K562 (cell line): ENCODE measurements at regions not wholly inside any gene's neighbourhood (a gene's known extent, or its start where the extent isn't known, plus 50 kb on each side); places are given as distances from the start of the nearest gene placed in this dataset.

Experiments
- EP300 ChIP-seq: IDR thresholded peaks from 2 replicates; pipeline ENCODE4 v1.6.1; 2012; ENCODE audit warnings: low read length, improper control_type of control experiment
- POLR2A ChIP-seq: fragments of 450-650 bp; conservative IDR thresholded peaks from 2 replicates; pipeline ENCODE4 v1.6.1; 2016
- POLR2AphosphoS5 ChIP-seq: IDR thresholded peaks from 2 replicates; pipeline ENCODE4 v1.6.1; 2011; ENCODE audit warnings: mild to moderate bottlenecking, low read depth, low read length, moderate library complexity; ENCODE audit not compliant: control insufficient read depth, insufficient read depth
- TEAD4 ChIP-seq, 2 experiments: sonication (generic) in 1 of 2; formaldehyde crosslinking in 1 of 2; IDR thresholded peaks; 2 replicates each; pipeline versions ENCODE4 v1.6.1 to v1.8.0; 2012 to 2022; ENCODE audit warnings: borderline replicate concordance in 1 of 2, inconsistent platforms in 1 of 2, low read length in 1 of 2, mild to moderate bottlenecking in 1 of 2, missing genetic modification reagents in 1 of 2
- TF ChIP-seq, protein P1 (sequence below), 3 experiments: IDR thresholded peaks in 2 of 3; conservative IDR thresholded peaks in 1 of 3; 2 replicates each; pipeline ENCODE4 v1.5.1; 2011 to 2012; ENCODE audit warnings: low read length in 3 of 3, mild to moderate bottlenecking in 3 of 3, control low read depth in 2 of 3, improper control_type of control experiment in 1 of 3, inconsistent platforms in 1 of 3, low read depth in 1 of 3, mixed read lengths in 1 of 3, moderate library complexity in 1 of 3; ENCODE audit not compliant: insufficient read depth in 2 of 3

DNA sequence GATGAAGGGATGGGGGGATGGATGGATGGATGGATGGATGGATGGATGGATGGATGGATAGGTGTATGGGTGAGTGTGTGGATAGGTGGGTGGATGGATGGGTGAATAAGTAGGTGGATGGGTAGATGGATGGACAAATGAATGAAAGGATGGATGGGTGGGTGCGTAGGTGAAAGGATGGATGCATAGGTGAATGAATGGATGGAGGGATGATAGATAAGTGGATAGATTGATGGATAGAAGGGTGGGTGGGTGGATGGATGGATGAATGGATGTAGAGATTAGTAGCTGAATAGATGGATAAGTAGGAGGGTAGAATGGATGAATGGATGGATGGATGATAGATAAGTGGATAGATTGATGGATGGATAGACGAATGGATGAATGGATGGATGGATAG is 152.7 kb downstream of the MN1 start:
- no peak for TF ChIP-seq TEAD4 (IDR thresholded peaks at IDR 0.05; ENCODE audit: low read length)
- TF ChIP-seq TEAD4 (CRISPR knock-in tag; IDR thresholded peaks at IDR 0.05; ENCODE audit: borderline replicate concordance) = no peak
- TF ChIP-seq, protein P1, sequence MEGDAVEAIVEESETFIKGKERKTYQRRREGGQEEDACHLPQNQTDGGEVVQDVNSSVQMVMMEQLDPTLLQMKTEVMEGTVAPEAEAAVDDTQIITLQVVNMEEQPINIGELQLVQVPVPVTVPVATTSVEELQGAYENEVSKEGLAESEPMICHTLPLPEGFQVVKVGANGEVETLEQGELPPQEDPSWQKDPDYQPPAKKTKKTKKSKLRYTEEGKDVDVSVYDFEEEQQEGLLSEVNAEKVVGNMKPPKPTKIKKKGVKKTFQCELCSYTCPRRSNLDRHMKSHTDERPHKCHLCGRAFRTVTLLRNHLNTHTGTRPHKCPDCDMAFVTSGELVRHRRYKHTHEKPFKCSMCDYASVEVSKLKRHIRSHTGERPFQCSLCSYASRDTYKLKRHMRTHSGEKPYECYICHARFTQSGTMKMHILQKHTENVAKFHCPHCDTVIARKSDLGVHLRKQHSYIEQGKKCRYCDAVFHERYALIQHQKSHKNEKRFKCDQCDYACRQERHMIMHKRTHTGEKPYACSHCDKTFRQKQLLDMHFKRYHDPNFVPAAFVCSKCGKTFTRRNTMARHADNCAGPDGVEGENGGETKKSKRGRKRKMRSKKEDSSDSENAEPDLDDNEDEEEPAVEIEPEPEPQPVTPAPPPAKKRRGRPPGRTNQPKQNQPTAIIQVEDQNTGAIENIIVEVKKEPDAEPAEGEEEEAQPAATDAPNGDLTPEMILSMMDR (IDR thresholded peaks at IDR 0.05 in 2 of 3, conservative IDR thresholded peaks at IDR 0.05 in 1 of 3; ENCODE audit: insufficient read depth in 2 of 3, low read depth in 1 of 3, low read length in 3 of 3) = no peak
- TF ChIP-seq EP300 = no peak
- TF ChIP-seq POLR2AphosphoS5 = no peak
- no peak for TF ChIP-seq POLR2A
